GM23338 (cell line): ENCODE measurements at regions not wholly inside any gene's neighbourhood (a gene's known extent, or its start where the extent isn't known, plus 50 kb on each side); places are given as distances from the start of the nearest gene placed in this dataset.
A peak's percentile ranks its signal among the peaks of the same experiment; 100 is the strongest.

Source experiments
- ATAC-seq: fragments of 200-7000 bp; cut with Tn5 transposase; 3 replicates; pipeline ENCODE4 v1.9.1; 2020
- DNase-seq: peaks from one replicate; pipeline ENCODE4 v3.0.0-alpha.2; 2015; ENCODE audit warnings: low spot score
- H2AFZ ChIP-seq: fragments of 200-600 bp; sonication (generic); 2 replicates; pipeline ENCODE4 v1.8.0; 2016; ENCODE audit warnings: antibody characterized with exemption, mild to moderate bottlenecking, moderate library complexity
- H3F3A ChIP-seq: fragments of 200-600 bp; sonication (generic); replicated peaks from 2 replicates; pipeline ENCODE4 v1.8.0; 2017; ENCODE audit warnings: antibody characterized with exemption, mixed run types, low read depth
- H3K27ac ChIP-seq: fragments of 200-600 bp; sonication (generic); 2 replicates; pipeline ENCODE4 v1.6.1; 2016; ENCODE audit warnings: low read depth
- H3K27me3 ChIP-seq: fragments of 200-600 bp; sonication (generic); 2 replicates; pipeline ENCODE4 v1.8.0; 2016; ENCODE audit warnings: mild to moderate bottlenecking, mixed run types, moderate library complexity; ENCODE audit not compliant: insufficient read depth
- H3K36me3 ChIP-seq: fragments of 200-600 bp; sonication (generic); 2 replicates; pipeline ENCODE4 v1.8.0; 2016; ENCODE audit warnings: mild to moderate bottlenecking; ENCODE audit not compliant: insufficient read depth
- H3K4me1 ChIP-seq: fragments of 200-600 bp; sonication (generic); 2 replicates; pipeline ENCODE4 v1.8.0; 2016; ENCODE audit warnings: mild to moderate bottlenecking, moderate library complexity; ENCODE audit not compliant: insufficient read depth
- H3K4me2 ChIP-seq: fragments of 200-600 bp; sonication (generic); 2 replicates; pipeline ENCODE4 v1.7.1; 2017; ENCODE audit warnings: mixed run types
- H3K4me3 ChIP-seq: fragments of 200-600 bp; sonication (generic); 2 replicates; pipeline ENCODE4 v1.6.1; 2016; ENCODE audit warnings: mixed run types
- H3K79me2 ChIP-seq: fragments of 200-600 bp; sonication (generic); replicated peaks from 2 replicates; pipeline ENCODE4 v1.8.0; 2017; ENCODE audit warnings: mild to moderate bottlenecking; ENCODE audit not compliant: insufficient read depth
- H3K9me2 ChIP-seq: fragments of 200-600 bp; sonication (generic); 2 replicates; pipeline ENCODE4 v1.8.0; 2017; ENCODE audit not compliant: insufficient read depth
- H4K20me1 ChIP-seq: fragments of 200-600 bp; sonication (generic); replicated peaks from 2 replicates; pipeline ENCODE4 v1.8.0; 2017; ENCODE audit warnings: mild to moderate bottlenecking; ENCODE audit not compliant: insufficient read depth
- H3K27ac Mint-ChIP-seq: 2 replicates; pipeline ENCODE4 v1.8.0; 2020; ENCODE audit warnings: inconsistent platforms, mild to moderate bottlenecking, moderate library complexity, mixed read lengths
- H3K27me3 Mint-ChIP-seq: 3 replicates; pipeline ENCODE4 v1.8.0; 2022; ENCODE audit warnings: low read depth, mild to moderate bottlenecking, moderate library complexity, mixed read lengths, inconsistent platforms; ENCODE audit not compliant: insufficient read depth, poor library complexity
- H3K36me3 Mint-ChIP-seq: 3 replicates; pipeline ENCODE4 v1.8.0; 2021; ENCODE audit warnings: low read depth, mild to moderate bottlenecking, inconsistent platforms, moderate library complexity, mixed read lengths
- H3K4me1 Mint-ChIP-seq: 3 replicates; pipeline ENCODE4 v1.8.0; 2020; ENCODE audit warnings: mild to moderate bottlenecking, inconsistent platforms, mixed read lengths
- H3K4me3 Mint-ChIP-seq: 3 replicates; pipeline ENCODE4 v1.8.0; 2021; ENCODE audit warnings: moderate library complexity, mild to moderate bottlenecking, inconsistent platforms, mixed read lengths
- H3K9me3 Mint-ChIP-seq: 3 replicates; pipeline ENCODE4 v1.8.0; 2020; ENCODE audit warnings: moderate library complexity, mild to moderate bottlenecking, inconsistent platforms, mixed read lengths
- EZH2 ChIP-seq: fragments of 200-600 bp; sonication (generic); IDR thresholded peaks from one replicate; pipeline ENCODE4 v1.8.0; 2017; ENCODE audit warnings: antibody characterized with exemption, mild to moderate bottlenecking, low read depth; ENCODE audit not compliant: unreplicated experiment
- JUNB ChIP-seq: IDR thresholded peaks from one replicate; pipeline ENCODE4 v1.6.1; 2016; ENCODE audit warnings: antibody characterized with exemption; ENCODE audit not compliant: unreplicated experiment
- NANOG ChIP-seq: IDR thresholded peaks from 2 replicates; pipeline ENCODE4 v1.6.1; 2016; ENCODE audit warnings: antibody characterized with exemption, borderline replicate concordance
- STAT1 ChIP-seq: IDR thresholded peaks from one replicate; pipeline ENCODE4 v1.6.1; 2016; ENCODE audit warnings: antibody characterized with exemption; ENCODE audit not compliant: unreplicated experiment
- ZNF114 ChIP-seq: fragments of 250-450 bp; sonication (Bioruptor Pico); IDR thresholded peaks from 2 replicates; pipeline ENCODE4 v1.5.0; 2020; ENCODE audit warnings: mild to moderate bottlenecking, moderate library complexity
- ZNF331 ChIP-seq: fragments of 250-450 bp; sonication (Bioruptor Pico); IDR thresholded peaks from 2 replicates; pipeline ENCODE4 v1.5.0; 2020; ENCODE audit warnings: low read depth, mild to moderate bottlenecking, moderate library complexity
- TF ChIP-seq, protein P1 (sequence below), 2 experiments: fragments of 200-600 bp in 1 of 2; sonication (generic) in 1 of 2; conservative IDR thresholded peaks; 2 replicates each; pipeline versions ENCODE4 v1.5.1 to v1.6.1; 2016 to 2017; ENCODE audit warnings: antibody characterized with exemption in 2 of 2, low read depth in 2 of 2, mild to moderate bottlenecking in 2 of 2, moderate library complexity in 1 of 2
- TF ChIP-seq, protein P2 (sequence below): IDR thresholded peaks from one replicate; pipeline ENCODE4 v1.6.1; 2018; ENCODE audit warnings: antibody characterized with exemption; ENCODE audit not compliant: unreplicated experiment
- TF ChIP-seq, protein P3 (sequence below): IDR thresholded peaks from 2 replicates; pipeline ENCODE4 v1.6.1; 2016; ENCODE audit warnings: antibody characterized with exemption

DNA sequence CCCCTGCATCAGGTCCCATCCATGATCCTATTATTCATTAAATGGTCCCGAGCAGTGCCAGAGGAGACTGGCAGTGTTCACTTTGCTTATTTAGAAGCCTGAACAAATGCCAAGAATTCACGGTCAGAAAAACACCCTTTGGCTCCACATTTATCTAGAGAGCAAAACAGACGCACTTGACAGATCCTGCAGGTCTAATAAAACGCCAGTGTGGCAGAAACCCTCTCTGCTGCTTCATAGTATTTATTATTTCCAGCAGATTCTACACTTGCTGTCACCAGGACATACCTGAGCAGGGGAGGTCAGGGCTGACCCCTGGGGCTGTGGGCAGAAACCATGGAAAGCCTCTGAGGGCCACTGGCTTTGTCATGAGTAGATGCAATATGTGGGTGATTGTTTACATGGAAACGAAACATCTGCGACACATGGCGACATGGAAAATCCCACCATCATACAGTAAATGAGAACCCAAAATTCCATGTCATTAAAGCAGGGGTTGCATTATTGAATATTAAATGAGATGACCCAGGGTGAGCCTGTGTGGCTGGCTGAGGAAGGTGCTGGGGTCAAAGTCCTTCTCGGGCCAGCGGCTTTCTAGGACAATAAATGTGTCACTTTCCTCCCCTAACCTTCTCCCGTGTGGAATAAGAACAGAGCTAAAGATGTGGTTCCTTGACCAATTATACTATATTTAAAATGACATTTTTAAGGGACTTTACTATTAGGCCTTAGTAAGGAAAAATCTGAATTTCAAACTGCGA lies 205.9 kb upstream of the SVIL start:
- H3F3A ChIP-seq, result no peaks in the 10 kb centered on the region
- Mint-ChIP-seq H3K27ac (peak overlapping the region; percentile 31; the same call in 1 of the 2 replicates), H3K4me1 (peaks cover 28% of the 10 kb centered on the region), H3K27me3 (peaks cover 7% of the 10 kb centered on the region), H3K9me3 (peaks cover 5% of the 10 kb centered on the region; the same call in 2 of the 3 replicates), H3K4me3 (no peak overlapping the region), H3K36me3 (no peaks in the 10 kb centered on the region)
- no peaks in the 10 kb centered on the region for H3K27me3 ChIP-seq
- peaks cover 7% of the 10 kb centered on the region; the same call in 1 of the 2 replicates for H3K4me1 ChIP-seq
- no peak for TF ChIP-seq STAT1
- H3K27ac ChIP-seq, result no peak overlapping the region
- ATAC-seq (no peak), DNase-seq (no peak)
- H3K79me2 ChIP-seq, result no peaks in the 10 kb centered on the region
- no peak overlapping the region for H3K4me3 ChIP-seq
- no peak overlapping the region for H3K4me2 ChIP-seq
- H3K36me3 ChIP-seq, result no peaks in the 10 kb centered on the region
- peak overlapping the region; percentile 91; the same call in 1 of the 2 replicates for H2AFZ ChIP-seq
- no peaks in the 10 kb centered on the region for H4K20me1 ChIP-seq
- 0 out of 2 replicates have a peak, but pooled peaks cover 10% of the 10 kb centered on the region for H3K9me2 ChIP-seq

DNA sequence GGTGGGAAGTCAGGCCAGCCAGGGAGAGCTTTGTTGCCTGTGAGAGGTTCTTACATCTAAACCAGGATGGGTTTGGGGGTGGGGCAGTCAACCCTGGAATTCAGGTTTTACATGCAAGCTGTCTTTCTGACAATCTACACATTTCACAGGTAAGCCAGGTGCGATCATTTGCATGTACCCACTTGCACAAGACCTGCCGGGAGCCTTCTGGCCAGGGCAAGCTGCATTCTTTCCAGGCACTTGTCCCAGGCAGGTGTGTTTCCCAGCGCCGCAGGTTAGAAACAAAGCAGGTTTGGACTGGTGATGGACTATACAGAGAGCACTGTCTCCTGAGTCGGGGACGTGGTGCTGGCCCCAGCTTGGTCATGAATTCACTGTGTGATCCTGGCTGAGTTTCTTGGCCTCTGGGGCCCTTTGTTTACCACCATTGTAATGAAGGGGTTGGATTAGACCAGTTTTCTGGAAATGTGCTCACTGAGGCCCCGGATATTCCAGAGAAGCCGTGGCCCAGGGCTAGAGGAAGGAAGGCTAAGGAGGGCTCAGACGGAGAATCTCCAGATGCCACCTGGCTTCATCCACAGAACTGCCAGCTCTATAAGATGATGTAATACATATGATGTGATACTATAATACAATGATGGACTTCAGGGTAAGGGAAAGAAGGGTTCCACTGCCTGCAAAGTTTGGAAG lies 205.2 kb upstream of the SVIL start:
- no peaks in the 10 kb centered on the region; the same call in 2 of the 3 replicates for H3K9me3 Mint-ChIP-seq
- H3K27me3 ChIP-seq, result no peaks in the 10 kb centered on the region
- H3K79me2 ChIP-seq, result no peaks in the 10 kb centered on the region
- H3F3A ChIP-seq, result no peaks in the 10 kb centered on the region
- DNase-seq, result peak; percentile 71
- H3K4me3 Mint-ChIP-seq, result no peak overlapping the region
- H3K4me3 ChIP-seq, result no peak overlapping the region
- no peak overlapping the region for H3K4me2 ChIP-seq
- TF ChIP-seq EZH2, result no peak
- TF ChIP-seq ZNF331 (CRISPR knock-in tag), result no peak
- TF ChIP-seq, protein P1, sequence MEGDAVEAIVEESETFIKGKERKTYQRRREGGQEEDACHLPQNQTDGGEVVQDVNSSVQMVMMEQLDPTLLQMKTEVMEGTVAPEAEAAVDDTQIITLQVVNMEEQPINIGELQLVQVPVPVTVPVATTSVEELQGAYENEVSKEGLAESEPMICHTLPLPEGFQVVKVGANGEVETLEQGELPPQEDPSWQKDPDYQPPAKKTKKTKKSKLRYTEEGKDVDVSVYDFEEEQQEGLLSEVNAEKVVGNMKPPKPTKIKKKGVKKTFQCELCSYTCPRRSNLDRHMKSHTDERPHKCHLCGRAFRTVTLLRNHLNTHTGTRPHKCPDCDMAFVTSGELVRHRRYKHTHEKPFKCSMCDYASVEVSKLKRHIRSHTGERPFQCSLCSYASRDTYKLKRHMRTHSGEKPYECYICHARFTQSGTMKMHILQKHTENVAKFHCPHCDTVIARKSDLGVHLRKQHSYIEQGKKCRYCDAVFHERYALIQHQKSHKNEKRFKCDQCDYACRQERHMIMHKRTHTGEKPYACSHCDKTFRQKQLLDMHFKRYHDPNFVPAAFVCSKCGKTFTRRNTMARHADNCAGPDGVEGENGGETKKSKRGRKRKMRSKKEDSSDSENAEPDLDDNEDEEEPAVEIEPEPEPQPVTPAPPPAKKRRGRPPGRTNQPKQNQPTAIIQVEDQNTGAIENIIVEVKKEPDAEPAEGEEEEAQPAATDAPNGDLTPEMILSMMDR (conservative IDR thresholded peaks at IDR 0.05; ENCODE audit: low read depth in 2 of 2), result no peak
- TF ChIP-seq, protein P2, sequence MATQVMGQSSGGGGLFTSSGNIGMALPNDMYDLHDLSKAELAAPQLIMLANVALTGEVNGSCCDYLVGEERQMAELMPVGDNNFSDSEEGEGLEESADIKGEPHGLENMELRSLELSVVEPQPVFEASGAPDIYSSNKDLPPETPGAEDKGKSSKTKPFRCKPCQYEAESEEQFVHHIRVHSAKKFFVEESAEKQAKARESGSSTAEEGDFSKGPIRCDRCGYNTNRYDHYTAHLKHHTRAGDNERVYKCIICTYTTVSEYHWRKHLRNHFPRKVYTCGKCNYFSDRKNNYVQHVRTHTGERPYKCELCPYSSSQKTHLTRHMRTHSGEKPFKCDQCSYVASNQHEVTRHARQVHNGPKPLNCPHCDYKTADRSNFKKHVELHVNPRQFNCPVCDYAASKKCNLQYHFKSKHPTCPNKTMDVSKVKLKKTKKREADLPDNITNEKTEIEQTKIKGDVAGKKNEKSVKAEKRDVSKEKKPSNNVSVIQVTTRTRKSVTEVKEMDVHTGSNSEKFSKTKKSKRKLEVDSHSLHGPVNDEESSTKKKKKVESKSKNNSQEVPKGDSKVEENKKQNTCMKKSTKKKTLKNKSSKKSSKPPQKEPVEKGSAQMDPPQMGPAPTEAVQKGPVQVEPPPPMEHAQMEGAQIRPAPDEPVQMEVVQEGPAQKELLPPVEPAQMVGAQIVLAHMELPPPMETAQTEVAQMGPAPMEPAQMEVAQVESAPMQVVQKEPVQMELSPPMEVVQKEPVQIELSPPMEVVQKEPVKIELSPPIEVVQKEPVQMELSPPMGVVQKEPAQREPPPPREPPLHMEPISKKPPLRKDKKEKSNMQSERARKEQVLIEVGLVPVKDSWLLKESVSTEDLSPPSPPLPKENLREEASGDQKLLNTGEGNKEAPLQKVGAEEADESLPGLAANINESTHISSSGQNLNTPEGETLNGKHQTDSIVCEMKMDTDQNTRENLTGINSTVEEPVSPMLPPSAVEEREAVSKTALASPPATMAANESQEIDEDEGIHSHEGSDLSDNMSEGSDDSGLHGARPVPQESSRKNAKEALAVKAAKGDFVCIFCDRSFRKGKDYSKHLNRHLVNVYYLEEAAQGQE, result no peak
- TF ChIP-seq, protein P3, sequence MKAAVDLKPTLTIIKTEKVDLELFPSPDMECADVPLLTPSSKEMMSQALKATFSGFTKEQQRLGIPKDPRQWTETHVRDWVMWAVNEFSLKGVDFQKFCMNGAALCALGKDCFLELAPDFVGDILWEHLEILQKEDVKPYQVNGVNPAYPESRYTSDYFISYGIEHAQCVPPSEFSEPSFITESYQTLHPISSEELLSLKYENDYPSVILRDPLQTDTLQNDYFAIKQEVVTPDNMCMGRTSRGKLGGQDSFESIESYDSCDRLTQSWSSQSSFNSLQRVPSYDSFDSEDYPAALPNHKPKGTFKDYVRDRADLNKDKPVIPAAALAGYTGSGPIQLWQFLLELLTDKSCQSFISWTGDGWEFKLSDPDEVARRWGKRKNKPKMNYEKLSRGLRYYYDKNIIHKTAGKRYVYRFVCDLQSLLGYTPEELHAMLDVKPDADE, result no peak
- no peak for TF ChIP-seq ZNF114
- no peak for TF ChIP-seq JUNB
- no peak for TF ChIP-seq NANOG
- peaks cover 7% of the 10 kb centered on the region for H3K27me3 Mint-ChIP-seq
- ATAC-seq, result peak; percentile 61
- 0 out of 2 replicates have a peak, but pooled peaks cover 10% of the 10 kb centered on the region for H3K9me2 ChIP-seq
- no peak overlapping the region for H3K27ac ChIP-seq
- no peaks in the 10 kb centered on the region for H3K36me3 ChIP-seq
- H2AFZ ChIP-seq, result peak overlapping the region; percentile 91
- no peaks in the 10 kb centered on the region for H4K20me1 ChIP-seq
- peaks cover 28% of the 10 kb centered on the region for H3K4me1 Mint-ChIP-seq
- H3K36me3 Mint-ChIP-seq, result no peaks in the 10 kb centered on the region
- H3K4me1 ChIP-seq, result peaks cover 7% of the 10 kb centered on the region; the same call in 1 of the 2 replicates
- H3K27ac Mint-ChIP-seq, result peak overlapping the region; percentile 31; the same call in 1 of the 2 replicates
